Spleen (tissue), 7 donors: ENCODE measurements at regions not wholly inside any gene's neighbourhood (a gene's known extent, or its start where the extent isn't known, plus 50 kb on each side); places are given as distances from the start of the nearest gene placed in this dataset.

Source experiments
- CTCF ChIP-seq, 11 experiments: fragments of 200-600 bp in 7 of 11; fragments of 450-650 bp in 4 of 11; sonication (generic) in 4 of 11; IDR thresholded peaks in 8 of 11; conservative IDR thresholded peaks in 3 of 11; 1 replicate in 7 of 11; 2 replicates in 4 of 11; pipeline versions ENCODE4 v1.4.0 to v1.8.0; 2016 to 2021; ENCODE audit warnings: antibody characterized with exemption in 11 of 11, inconsistent platforms in 4 of 11, mild to moderate bottlenecking in 1 of 11
- POLR2A ChIP-seq, 3 donors: fragments of 450-650 bp; IDR thresholded peaks; one replicate each; pipeline ENCODE4 v1.5.1; 2017; ENCODE audit warnings: antibody characterized with exemption in 3 of 3, mild to moderate bottlenecking in 1 of 3
- POLR2AphosphoS5 ChIP-seq, 3 donors: sonication (generic); formaldehyde crosslinking; IDR thresholded peaks; one replicate each; pipeline ENCODE4 v1.5.1; 2017; ENCODE audit warnings: antibody characterized with exemption in 3 of 3
- donor health status: DM: no; HTN: no; CAD: no; lungs with moderate emphysema.
- donor health status: DM: no; HTN: no; CAD: no.
- donor health status: DM: no; HTN: no; CAD: no.

DNA sequence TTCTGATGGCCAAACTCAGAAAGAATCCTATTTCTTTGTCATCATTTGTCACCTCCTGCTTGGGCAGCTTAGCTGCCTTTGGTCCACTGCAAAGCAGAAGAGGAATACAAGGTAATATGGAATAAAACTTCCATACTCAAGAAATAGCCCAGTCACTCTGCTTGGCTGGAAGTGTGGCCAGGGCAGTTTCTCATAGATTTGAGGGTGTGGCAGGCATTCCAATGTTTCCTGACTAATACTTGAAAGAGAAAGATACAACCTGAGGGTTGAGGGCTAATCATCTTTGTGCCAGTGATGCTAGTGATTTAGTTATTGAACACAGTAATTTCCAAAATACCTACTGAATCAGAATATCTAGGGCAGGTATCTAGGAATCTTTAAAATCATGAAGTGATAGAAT lies 83.1 kb downstream of the FAM161A start:
- TF ChIP-seq POLR2A (IDR thresholded peaks at IDR 0.05) (no peak), CTCF (IDR thresholded peaks at IDR 0.05 in 8 of 11, conservative IDR thresholded peaks at IDR 0.05 in 3 of 11) (no peak), POLR2AphosphoS5 (IDR thresholded peaks at IDR 0.05) (no peak)
